GM13976 (cell line): ENCODE measurements at regions not wholly inside any gene's neighbourhood (a gene's known extent, or its start where the extent isn't known, plus 50 kb on each side); places are given as distances from the start of the nearest gene placed in this dataset.

Experiments
- DNase-seq: peaks from one replicate; pipeline ENCODE4 v3.0.0; 2012; ENCODE audit warnings: low spot score
- CTCF ChIP-seq: IDR thresholded peaks from 2 replicates; pipeline ENCODE4 v1.5.1; 2012; ENCODE audit warnings: borderline replicate concordance, mild to moderate bottlenecking; ENCODE audit not compliant: insufficient read depth; ENCODE audit errors: extremely low read depth, missing control alignments, control extremely low read depth
- in situ Hi-C: fragments of 300-500 bp; cut with MboI; formaldehyde crosslinking; loops from one replicate; pipeline ENCODE4 v1.12.0; 2022; ENCODE audit warnings: low sequenced_read_pairs, mixed read lengths, inconsistent platforms; ENCODE audit not compliant: unreplicated experiment

DNA sequence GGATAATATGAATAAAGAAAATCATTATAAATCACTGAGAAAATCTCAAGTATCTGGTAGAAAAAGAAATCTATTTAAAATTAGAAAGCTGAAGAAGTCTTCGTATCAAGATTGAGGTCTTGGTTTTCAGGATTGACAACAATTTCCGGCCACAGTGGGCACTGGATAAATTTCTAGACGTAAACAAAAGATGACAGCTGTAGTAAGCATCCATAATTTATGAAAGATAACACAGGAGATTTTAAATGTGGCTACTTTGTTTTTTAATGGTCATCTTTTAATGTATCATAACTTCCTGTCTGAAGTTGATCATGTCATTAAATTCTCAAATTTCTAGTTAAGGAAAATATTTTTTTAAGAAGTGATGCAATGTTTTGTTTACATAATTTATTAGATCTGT lies 444.2 kb downstream of the HTR1B start:
- no peak for TF ChIP-seq CTCF
- in situ Hi-C loops: no loop called here
- DNase-seq: no peak

- TF ChIP-seq CTCF: no peak
- in situ Hi-C loops: no loop called here
Measured at GRCh38 chr6:77017537-77017936, 445.8 kb downstream of the HTR1B start.

DNA sequence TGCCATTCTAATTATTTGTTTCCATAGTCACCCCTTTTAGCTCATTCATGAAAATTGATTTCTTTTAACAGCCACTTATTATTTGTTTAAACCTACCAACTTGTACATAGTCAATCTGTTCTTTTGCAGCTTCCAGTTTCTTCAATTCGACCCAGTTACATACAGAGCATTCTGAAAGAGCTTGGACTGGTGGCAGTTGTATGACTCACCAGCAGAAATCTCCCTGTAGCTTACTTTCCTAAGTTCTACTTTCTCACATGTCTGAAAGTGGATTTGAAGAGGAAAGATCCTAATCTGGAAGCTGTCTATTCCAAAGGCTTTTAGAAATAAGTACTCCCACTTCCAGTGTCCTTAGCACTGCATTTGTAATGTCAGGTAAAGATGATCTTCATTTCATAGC lies 447.9 kb downstream of the HTR1B start:
- in situ Hi-C loops: no loop called here
- no peak for DNase-seq
- TF ChIP-seq CTCF: no peak

More at GRCh38 chr6:77017537-77017936, 445.8 kb downstream of the HTR1B start:
- no peak for DNase-seq

DNA sequence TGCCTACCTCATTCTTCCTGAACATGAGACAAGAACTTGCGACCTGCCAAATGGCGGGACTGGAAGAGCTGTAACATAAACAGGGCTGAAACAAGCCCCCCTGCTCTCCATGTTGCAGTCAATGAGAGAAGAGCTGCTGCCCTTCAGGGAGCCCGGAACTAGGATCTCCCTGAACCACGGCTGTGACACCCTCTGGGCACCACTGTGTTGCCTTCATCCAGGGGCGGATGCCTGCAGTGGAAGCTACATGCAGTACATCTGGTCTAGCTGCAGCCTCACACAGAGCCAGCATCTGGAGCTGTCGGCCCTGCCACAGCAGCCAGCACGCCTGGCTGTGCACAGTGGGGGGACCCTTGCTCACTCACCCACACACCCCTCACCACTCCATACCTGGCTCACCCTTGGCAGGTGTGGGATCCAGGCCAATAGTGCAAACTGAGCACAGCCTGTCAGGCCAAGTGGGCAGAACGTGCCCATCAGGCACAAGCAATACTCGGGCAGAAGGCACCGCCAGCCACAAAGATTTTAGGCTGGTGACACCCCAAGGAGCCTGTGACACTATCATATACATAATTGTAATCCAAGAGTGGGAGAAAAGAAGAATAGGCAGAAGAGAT lies 451.3 kb downstream of the HTR1B start:
- no peak for DNase-seq
- in situ Hi-C loops: no loop called here
- no peak for TF ChIP-seq CTCF

- no peak for TF ChIP-seq CTCF
- in situ Hi-C loops: no loop called here
- no peak for DNase-seq
Measured at GRCh38 chr6:77010931-77011542, 452.3 kb downstream of the HTR1B start.

GRCh38 chr6:76992553-76992952 lies 470.7 kb downstream of the HTR1B start:
- no peak for TF ChIP-seq CTCF
- no peak for DNase-seq
- in situ Hi-C loops: no loop called here
